Stimulated activated CD8-positive, alpha-beta memory T cell treated with anti-CD3 and anti-CD28 coated beads, Interleukin-12 subunit alpha, Interleukin-12 subunit beta, amount 100 ng/mL, for 24 hours (primary cell): ENCODE measurements at regions not wholly inside any gene's neighbourhood (a gene's known extent, or its start where the extent isn't known, plus 50 kb on each side); places are given as distances from the start of the nearest gene placed in this dataset.

Experiments
- DNase-seq: peaks from one replicate; pipeline ENCODE4 v3.0.0-alpha.2; 2020; ENCODE audit errors: extremely low read depth

DNA sequence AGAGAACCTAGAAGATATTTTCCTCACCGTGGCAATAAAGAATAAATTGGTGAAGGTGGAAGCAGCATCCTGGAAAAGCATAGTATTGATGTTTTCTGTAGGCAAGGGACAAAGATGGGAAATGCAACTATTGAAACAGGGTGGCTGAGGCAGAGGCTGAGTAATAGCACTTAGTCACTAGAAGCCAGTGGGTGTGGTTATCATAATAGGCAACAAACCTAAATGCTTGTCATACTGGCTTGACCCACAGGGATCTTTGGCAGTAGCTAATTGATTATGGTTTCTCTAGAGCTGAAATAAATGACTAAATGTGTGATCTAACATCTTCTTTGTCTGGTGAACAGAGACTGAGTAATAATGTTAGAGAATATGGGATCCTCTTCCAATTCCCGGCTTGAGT, 353.6 kb upstream of the RPS6KA3 start:
- DNase-seq = no peak

DNA sequence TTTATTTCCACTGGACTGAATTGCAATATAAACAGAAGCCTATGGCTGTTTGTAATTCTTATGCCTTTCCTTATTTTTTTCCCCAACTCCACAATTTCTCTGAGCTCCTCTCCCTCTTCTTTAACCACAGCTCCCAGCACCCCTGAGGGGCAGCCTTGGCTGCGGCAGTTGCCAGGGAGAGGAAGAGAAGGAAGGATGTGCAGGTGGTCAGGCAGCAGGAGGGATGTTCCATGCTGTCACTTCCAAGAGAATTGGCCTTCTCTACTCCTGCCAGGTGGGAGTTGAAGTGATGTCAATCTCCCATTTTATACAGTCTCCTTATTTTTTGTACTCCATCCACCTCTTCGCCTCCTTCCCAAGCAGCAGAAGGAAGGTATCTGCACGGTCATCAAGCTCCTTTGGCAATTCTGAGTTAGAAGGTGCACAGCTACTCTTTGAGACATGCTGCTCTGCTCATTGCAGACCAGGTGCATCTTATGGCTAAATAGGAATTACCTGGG, 343.3 kb upstream of the RPS6KA3 start:
- DNase-seq = no peak

DNA sequence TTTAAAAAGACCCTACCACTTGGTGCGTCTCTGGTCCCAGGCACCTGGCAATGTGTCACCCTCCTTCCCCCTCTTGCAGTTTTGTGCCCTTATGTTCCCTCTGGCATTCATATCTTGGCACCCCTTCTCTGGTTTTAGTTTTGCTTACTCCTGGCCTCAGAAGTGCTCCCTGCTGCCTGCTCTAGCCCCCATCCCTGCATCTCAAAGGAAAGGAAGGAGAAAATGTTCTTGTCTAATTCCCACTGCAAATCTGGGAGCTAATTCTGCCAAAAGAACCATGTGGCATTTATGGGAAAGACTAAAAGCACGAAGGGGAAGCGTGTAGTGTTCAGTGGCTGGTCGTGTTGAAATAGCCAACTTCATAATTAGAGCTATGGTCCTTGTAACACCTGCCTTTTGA, 340.1 kb upstream of the RPS6KA3 start:
- no peak for DNase-seq

DNA sequence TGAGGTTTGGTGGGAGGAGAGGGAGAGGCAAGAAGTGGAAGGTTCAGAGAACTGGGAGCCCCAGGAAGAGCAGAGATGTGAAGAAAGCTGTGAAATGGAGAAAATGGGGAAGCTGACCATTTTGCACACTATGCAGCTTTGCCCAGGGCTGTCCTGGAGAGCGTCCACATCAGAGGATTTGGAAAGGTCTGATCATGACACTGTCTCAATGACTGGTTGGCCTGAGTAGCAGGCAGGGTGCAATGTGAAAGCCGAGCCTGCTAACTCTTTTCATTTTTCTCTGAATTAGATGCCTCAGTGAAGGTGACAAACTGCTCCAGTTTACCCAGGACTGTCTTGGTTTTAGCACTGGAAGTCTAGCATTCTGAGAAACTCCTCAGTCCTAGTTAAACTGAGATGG, 330.1 kb upstream of the RPS6KA3 start:
- DNase-seq = no peak

DNA sequence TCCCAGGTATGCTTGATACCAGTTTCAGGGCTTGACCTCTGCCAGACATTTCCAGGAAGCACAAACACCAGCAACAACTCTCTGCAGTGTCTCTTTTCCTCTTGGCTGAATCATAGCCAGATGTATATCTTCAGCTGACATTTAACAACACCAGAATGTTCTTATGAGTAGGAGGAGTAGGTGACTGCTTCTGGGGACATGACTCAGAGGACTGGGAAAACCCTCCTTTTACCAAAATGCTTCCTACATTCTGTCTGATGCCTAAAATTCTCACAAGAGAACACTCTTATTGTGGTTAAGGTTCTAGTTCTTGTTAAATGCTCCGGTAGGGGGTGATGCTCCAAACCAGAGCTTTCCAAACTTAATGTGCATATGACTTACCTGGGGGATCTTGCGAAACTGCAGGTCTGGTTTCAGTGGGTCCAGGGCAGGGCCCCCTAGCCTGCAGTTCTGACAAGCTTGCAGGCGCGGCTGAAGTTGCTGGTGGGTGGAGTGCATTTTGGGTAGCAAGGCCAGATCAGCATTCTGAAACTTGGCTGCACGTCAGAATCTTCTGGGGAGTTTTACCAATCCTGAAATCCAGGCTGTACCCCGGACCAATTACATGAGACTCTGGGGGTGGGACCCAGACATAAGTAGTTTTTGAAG, 329.3 kb upstream of the RPS6KA3 start:
- peak; percentile 20 for DNase-seq

DNA sequence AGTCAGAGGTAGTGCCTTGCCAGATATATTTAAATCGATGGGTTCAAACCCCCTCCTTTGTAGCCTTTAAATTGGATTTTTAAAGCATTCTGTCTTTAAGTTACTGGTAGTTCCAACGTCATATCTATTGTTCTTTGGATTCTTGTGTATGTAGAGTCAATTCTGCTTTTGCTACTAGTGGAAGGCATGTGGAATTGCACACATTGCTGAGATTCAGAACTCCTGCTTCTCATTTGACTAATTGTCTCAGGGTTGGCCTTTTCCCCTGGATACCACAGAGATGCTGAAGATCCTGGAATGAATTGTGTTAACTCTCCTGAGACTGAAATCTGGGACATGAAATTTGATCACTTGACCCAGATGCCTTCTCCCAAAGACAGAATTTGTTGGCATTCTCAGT, 328.3 kb upstream of the RPS6KA3 start:
- no peak for DNase-seq

DNA sequence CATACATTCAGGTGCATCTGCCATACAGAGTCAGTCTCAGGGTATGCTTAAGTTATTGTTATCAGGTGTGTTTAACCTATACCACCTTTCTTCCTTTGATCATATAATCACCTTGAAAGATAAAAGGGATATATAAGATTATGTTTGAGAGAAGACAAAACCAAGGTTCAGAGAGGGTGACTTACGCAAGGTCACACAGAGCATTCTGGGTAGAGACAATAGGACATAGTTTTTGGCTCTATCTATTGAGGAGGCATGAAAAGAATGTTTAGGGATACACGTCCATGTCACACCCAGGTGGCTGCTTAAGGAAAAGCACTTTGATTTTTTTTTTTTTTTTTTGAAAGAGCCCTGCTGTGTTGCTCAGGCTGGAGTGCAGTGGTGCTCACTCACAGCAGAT, 327.1 kb upstream of the RPS6KA3 start:
- DNase-seq = no peak

DNA sequence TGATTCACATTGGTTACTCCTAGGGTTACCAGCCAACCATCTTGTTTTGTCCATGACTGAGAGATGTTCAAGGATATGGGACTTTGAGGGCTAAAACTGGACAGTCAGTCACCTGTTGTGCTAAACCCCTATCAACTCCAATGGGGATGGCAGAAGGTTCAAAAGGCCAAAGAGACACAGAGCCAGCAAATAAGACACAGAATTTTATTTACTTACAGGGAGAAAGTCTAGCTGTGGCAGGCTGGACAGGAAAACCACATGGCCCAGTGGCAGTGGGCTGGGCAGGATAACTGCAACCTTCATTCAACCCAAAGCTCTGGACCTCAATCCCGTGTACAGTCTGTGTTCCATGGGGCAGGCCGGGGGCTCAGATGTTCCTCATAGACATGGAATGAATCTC, 326.7 kb upstream of the RPS6KA3 start:
- DNase-seq = no peak

DNA sequence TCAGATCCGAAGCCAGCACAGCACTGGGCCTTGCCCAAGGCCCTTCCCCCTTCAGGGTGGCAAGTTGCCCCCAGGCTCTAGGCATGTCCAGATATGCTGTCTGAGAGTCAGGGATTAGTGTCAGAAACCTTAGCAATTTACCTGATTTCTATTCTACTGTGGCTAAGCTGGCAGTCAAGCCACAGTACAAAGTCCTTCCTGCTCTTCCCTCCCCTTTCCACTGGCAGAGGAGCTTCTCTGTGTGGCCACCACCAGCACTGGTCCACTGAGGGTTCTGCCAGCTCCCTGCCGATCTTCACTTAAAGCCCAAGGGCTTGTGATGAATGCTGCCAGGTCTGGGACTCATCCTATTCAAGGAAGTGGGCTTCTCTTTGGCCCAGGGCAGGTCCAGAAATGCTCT, 324.5 kb upstream of the RPS6KA3 start:
- DNase-seq = no peak

DNA sequence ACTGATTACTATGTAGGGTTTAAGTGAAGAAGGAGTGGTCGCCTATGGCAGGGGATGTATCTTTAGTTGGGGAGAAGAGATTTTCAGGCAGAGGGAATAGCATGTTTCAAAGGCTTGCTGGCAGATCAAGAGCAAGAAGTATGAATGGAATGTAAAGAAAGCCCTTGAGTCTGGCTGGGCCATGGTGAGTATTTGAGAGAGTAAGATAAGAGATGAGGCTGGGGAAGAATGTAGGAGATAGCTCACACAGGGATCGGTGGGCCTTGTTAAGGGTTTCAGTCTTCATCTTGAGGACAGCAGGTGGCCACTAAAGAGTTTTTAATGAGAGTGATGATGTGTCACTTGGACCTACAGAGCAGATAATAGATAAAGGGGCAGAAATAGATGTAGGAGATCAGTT, 319.1 kb upstream of the RPS6KA3 start:
- DNase-seq = no peak

DNA sequence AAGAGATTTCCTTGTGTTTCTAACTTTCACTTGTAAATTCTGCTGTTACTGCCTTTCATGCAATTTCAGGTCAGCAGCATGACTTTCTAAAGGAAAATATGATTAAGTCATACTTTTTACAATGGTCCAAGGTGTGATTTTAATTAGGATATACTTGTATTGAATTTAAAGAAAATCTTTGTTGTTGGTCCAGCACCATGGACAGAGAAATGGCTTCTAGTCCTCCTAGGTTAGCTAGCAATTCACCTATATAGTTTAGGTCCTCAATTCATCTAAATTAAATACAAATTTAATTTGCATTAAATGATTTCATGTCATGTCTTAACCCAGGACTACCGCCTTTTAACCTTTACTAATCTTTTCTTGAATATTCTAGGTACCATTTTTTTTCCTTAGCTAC, 304.9 kb upstream of the RPS6KA3 start:
- DNase-seq = no peak

DNA sequence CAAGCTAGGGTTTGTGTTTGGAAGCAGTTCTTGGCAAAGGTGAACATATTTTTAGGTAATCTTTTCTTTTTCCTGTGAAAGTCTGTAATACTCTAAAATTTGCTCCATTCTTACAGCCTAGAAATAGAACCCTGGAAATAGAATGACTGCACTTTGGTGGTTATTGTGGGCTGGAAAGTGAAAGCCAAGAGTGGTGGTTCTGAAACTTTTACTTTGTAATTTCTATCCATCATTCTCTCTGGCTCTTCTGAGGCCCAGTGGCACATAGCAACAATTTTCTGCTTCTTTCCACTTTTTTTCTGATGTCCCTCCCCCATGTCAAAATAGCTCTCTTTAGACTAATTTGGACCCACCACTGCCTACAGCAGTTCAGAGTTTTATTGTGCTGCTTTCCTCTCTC, 300.4 kb upstream of the RPS6KA3 start:
- DNase-seq = no peak

DNA sequence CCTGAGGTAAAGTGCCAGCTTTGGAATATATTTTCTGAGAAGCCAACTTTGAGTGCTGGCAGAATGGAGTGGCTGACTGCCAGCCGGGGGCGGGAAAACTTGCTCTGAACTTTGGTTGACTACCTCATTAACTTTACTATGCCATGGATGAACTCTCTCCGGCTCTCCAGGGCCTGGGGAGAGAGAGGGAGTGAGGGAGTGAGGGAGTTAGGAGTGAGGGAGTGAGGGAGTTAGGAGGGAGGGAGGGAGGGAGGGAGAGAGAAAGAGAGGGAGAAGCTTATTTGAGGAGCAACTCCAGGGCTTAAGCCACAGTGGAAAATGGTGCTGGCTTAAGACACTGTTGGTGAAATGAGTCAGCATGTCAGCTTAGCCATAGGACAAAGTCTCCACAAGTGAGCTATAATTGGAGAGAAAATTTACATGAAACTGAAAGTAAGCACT, 280.9 kb upstream of the RPS6KA3 start:
- no peak for DNase-seq

DNA sequence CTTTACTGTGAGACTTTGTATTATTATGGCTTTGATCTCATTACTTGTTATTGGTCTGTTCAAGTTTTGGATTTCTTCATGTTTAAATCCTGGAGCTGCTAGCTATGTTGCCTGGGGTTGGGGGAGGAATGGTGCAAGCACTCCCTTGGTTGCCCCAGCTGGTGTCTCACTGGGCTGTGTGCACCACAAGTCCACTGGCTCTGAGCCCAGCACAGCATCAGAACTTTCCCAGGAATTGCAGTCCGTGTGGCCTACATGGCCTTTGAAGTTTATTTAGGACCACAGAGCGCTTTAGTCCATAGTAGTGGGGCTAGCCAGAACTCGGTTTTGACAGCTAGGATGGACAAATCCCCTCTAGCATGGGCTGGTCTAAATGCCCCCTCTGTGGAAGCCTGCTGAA, 278.8 kb upstream of the RPS6KA3 start:
- no peak for DNase-seq

DNA sequence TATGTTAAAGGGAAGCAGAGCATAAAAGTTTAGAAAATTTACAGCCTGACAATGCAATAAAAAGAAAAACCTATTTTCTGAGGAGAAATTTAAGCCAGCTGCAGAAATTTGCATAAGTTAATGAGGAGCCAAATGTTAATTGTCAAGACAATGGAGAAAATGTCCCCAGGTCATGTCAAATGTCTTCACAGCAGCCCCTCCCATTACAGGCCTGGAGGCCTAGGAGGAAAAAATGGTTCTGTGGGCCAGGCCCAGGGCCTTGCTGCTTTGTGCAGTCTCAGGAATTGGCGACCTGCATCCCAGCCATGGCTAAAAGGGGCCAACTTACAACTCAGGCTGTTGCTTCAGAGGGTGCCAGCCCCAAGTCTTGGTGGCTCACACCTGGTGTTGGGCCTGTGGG, 275.4 kb upstream of the RPS6KA3 start:
- DNase-seq = no peak

DNA sequence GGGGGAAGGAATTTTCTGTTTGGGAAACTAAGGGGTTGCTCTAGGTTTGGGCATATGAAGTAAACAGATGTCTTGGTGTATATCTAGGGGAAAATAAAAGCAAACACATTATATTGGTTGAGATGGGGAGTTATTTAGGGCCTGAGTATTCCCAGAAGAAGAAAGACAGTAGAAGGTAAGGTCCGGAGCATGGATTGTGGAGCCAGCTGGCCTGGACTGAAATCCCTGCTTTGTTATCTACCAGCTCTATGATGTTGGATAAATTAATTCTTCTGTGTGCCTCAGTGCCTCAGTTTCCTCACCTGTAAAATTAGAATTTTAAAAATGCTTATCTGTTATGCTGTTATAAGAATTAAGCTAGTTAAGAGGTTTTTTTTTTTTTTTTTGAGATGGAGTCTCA, 272.3 kb upstream of the RPS6KA3 start:
- DNase-seq = no peak

DNA sequence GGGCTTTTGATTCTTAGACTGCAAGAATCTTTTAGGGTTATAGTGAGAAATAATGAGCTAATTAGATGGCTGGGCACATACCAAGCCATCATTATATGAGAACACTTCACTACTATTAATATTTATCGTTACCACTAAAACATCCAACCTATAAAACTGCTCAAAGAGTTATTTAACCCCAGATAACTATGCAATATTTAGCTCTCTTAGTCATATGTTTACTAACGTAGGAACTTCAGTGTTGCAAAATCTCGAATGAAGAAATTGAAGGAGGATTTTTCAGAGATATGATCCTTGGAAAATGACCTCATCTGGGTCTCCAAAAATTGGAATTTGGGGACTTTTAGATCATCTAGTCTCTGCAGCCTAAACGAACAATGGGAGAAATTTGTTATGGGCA, 265.0 kb upstream of the RPS6KA3 start:
- DNase-seq = no peak

DNA sequence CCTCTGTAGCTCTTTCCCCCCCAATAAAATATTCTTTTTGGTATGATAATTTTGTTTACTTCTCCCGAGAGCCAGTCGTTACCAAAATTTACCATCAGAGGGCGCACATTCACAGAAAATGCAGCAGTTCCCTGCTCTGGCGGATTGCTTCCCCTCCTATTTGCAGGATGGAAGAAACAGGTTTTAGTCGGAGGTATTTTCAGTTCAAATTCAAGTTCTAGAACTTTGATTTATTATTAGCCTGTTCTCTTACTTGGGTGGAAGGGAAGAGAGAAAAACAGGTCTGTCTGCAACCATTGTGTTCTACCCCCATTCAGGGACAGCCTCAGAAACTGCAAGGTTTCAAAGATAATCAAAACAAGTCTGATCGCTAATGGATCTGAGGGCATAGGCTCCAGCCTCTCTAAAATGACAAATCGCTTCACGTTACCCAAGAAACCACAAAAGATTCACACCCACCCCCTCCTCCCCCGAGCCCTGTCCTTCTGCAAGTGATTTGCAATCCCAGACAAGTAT, 263.8 kb upstream of the RPS6KA3 start:
- DNase-seq = no peak

DNA sequence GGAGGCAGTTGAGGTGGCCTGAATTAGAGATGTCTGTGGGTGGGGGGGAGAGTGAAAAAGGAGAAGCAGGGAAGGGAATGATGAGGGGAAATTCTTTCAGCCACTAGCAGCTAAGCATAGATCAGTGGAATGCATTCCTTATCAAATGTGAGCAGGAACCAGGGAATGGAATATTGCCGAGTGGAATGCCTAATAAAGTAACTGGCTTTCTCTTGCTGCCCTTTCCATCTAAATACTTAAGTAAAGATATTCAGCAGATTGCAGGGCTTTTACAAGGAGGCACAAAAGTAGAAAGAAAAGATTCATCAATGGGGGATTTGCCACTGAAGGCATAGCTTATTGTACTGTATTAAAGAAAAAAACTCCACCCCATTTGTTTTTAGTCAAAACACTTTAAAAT, 263.0 kb upstream of the RPS6KA3 start:
- no peak for DNase-seq

DNA sequence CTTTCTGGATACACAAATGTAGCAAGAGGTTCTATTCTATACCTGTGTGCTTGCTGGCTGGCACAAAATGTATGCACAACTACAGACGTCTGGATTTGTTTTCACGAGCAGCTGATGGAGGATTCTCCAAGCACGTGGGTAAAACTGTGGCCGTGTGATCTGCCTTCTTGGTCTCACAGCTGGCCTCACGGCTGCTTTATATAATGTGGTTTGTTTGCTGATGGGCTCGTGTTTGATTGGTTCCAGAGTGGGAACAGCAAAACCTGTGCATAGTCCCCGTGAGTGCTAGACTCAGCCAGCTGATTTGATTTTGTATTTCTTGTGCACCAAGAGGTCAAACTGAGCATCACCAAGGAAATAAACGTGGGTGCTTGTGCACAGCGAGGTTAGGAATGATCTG, 262.6 kb upstream of the RPS6KA3 start:
- DNase-seq = no peak

DNA sequence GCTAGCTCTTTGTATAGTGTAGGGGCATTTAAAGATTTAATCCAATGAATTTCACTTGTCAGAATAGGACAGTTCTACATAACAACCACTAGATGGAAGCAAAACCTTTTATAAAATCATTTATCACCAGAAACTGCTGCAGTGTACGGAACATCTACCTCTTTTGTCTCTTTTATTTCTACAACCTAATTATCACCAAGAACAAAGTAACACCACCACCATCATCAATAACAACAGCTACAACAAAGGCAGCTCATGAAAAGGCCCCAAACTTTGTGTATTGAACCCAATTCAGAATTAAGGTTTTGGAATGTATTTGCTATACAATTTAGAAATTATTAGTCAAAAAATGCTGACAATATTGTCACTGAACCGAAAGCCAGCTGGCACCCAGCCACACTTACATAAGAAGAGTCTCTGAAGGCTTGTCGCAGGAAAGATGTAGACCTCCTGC, 260.9 kb upstream of the RPS6KA3 start:
- no peak for DNase-seq

DNA sequence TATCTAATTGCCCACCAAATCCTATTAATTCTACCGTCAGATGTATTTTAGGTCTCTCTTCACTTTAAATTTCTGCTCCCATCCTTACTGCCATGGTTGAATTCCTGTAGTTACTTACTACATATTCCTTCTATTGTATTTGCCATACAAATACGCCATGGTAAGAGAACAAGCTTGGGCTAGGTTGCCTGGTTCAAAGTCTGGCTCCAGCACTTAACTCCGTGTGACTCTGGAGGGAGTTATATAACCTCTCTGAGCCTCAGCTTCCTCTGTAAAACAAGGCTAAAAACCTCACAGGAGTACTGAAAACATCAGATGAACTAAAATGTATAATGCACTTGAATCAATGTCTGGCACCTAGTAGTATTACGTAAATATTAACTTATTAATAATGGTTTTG, 260.3 kb upstream of the RPS6KA3 start:
- no peak for DNase-seq

DNA sequence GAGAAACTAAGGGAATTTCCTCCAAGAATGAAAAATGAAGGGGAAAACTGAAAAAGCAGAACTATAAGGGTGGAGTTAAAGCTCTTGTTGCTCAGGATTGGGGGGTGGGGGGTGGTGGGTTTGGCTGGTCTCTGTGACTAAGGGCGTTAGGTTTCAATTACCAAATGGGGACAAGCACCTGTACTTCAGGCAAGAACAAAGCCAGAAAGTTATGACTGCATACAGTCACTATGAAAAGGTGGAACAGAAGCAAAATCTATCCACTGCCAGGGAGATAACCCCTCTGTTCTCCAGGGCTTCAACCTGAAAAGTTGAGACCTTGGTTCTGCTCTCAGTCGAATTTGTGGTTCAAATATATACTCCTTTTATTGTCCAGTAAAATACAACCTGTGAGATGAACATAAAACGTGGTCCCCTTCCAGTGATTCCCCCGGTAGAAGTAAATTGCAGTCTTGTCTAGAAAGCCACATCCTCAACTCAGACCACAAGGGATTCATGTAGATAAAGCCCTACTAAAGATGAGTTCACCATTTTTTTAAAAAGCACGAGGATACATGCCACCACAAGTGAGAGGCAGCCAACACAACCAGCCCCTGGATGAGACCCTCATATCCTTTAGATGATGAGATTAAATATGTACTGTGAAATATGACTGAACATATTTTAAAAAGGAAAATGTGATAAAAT, 257.1 kb upstream of the RPS6KA3 start:
- DNase-seq = no peak
